Liver (tissue), 7 donors: ENCODE measurements at regions not wholly inside any gene's neighbourhood (a gene's known extent, or its start where the extent isn't known, plus 50 kb on each side); places are given as distances from the start of the nearest gene placed in this dataset.

Source experiments
- DNase-seq: peaks from one replicate; pipeline ENCODE4 v3.0.0-alpha.2; 2017; ENCODE audit warnings: low spot score
- H3K27ac ChIP-seq, 2 donors: one replicate each; pipeline ENCODE4 v1.7.0; 2013; ENCODE audit warnings: inconsistent platforms in 2 of 2, low read length in 2 of 2, control low read depth in 1 of 2, low read depth in 1 of 2, mild to moderate bottlenecking in 1 of 2
- H3K27me3 ChIP-seq, 4 donors: one replicate each; pipeline versions ENCODE4 v1.6.1 to v1.7.0; 2013; ENCODE audit warnings: low read length in 3 of 4, inconsistent platforms in 1 of 4, mild to moderate bottlenecking in 1 of 4, moderate library complexity in 1 of 4; ENCODE audit not compliant: control insufficient read depth in 4 of 4, insufficient read depth in 4 of 4
- H3K36me3 ChIP-seq, 4 donors: one replicate each; pipeline versions ENCODE4 v1.6.1 to v1.7.0; 2013; ENCODE audit warnings: low read length in 3 of 4, mild to moderate bottlenecking in 3 of 4, low read depth in 1 of 4, moderate library complexity in 1 of 4; ENCODE audit not compliant: control insufficient read depth in 4 of 4, insufficient read depth in 3 of 4
- H3K4me1 ChIP-seq, 4 donors: one replicate each; pipeline versions ENCODE4 v1.6.1 to v1.7.0; 2013; ENCODE audit warnings: low read length in 3 of 4, mild to moderate bottlenecking in 3 of 4, moderate library complexity in 1 of 4; ENCODE audit not compliant: control insufficient read depth in 4 of 4, insufficient read depth in 4 of 4
- H3K4me3 ChIP-seq, 3 donors: one replicate each; pipeline versions ENCODE4 v1.6.1 to v1.7.0; 2013; ENCODE audit warnings: low read length in 3 of 3, control low read depth in 1 of 3, low read depth in 1 of 3, mild to moderate bottlenecking in 1 of 3
- H3K9ac ChIP-seq, 2 donors: one replicate each; pipeline ENCODE4 v1.7.0; 2013; ENCODE audit warnings: low read length in 2 of 2, mild to moderate bottlenecking in 2 of 2, moderate library complexity in 2 of 2, control low read depth in 1 of 2, low read depth in 1 of 2
- H3K9me3 ChIP-seq, 4 donors: one replicate each; pipeline versions ENCODE4 v1.6.1 to v1.7.0; 2013; ENCODE audit warnings: low read length in 3 of 4; ENCODE audit not compliant: control insufficient read depth in 4 of 4
- FOXA1 ChIP-seq: IDR thresholded peaks from 2 replicates; pipeline ENCODE4 v1.6.1; 2016; ENCODE audit warnings: antibody characterized with exemption
- FOXA2 ChIP-seq: IDR thresholded peaks from 2 replicates; pipeline ENCODE4 v1.6.1; 2016; ENCODE audit warnings: antibody characterized with exemption
- GABPA ChIP-seq, 2 donors: IDR thresholded peaks in 1 of 2; conservative IDR thresholded peaks in 1 of 2; 2 replicates each; pipeline ENCODE4 v1.6.1; 2016; ENCODE audit warnings: antibody characterized with exemption in 2 of 2, mild to moderate bottlenecking in 1 of 2, moderate library complexity in 1 of 2
- HNF4A ChIP-seq, 2 donors: conservative IDR thresholded peaks; 2 replicates each; pipeline ENCODE4 v1.6.1; 2016; ENCODE audit warnings: antibody characterized with exemption in 2 of 2, mild to moderate bottlenecking in 2 of 2
- HNF4G ChIP-seq: IDR thresholded peaks from 2 replicates; pipeline ENCODE4 v1.6.1; 2016; ENCODE audit warnings: antibody characterized with exemption
- NR2F2 ChIP-seq: IDR thresholded peaks from 2 replicates; pipeline ENCODE4 v1.6.1; 2016; ENCODE audit warnings: antibody characterized with exemption
- RAD21 ChIP-seq, 2 donors: IDR thresholded peaks; 2 replicates each; pipeline ENCODE4 v1.6.1; 2016; ENCODE audit warnings: antibody characterized with exemption in 2 of 2, mild to moderate bottlenecking in 2 of 2
- RXRA ChIP-seq, 2 donors: IDR thresholded peaks; 2 replicates each; pipeline ENCODE4 v1.6.1; 2017 to 2018; ENCODE audit warnings: antibody characterized with exemption in 2 of 2, mild to moderate bottlenecking in 1 of 2
- SP1 ChIP-seq: IDR thresholded peaks from 2 replicates; pipeline ENCODE4 v1.6.1; 2018; ENCODE audit warnings: antibody characterized with exemption, mild to moderate bottlenecking
- TAF1 ChIP-seq: conservative IDR thresholded peaks from 2 replicates; pipeline ENCODE4 v1.6.1; 2016; ENCODE audit warnings: antibody characterized with exemption, mild to moderate bottlenecking
- YY1 ChIP-seq: IDR thresholded peaks from 2 replicates; pipeline ENCODE4 v1.6.1; 2016; ENCODE audit warnings: antibody characterized with exemption, mild to moderate bottlenecking
- WGBS: extraction: QIAGEN DNeasy Blood & Tissue Kit; methylation state at CpG from one replicate; pipeline ENCODE4 v1.1.7; 2013; 5-methylcytosine and 5-hydroxymethylcytosine counted together
- TF ChIP-seq, protein P1 (sequence below): IDR thresholded peaks from 2 replicates; pipeline ENCODE4 v1.6.1; 2016; ENCODE audit warnings: antibody characterized with exemption
- TF ChIP-seq, protein P2 (sequence below): IDR thresholded peaks from 2 replicates; pipeline ENCODE4 v1.6.1; 2016; ENCODE audit warnings: antibody characterized with exemption
- TF ChIP-seq, protein P3 (sequence below): IDR thresholded peaks from 2 replicates; pipeline ENCODE4 v1.6.1; 2016; ENCODE audit warnings: antibody characterized with exemption
- donor health status: healthy.
- donor health status: healthy.
- donor health status: healthy.
- donor health status: healthy.

DNA sequence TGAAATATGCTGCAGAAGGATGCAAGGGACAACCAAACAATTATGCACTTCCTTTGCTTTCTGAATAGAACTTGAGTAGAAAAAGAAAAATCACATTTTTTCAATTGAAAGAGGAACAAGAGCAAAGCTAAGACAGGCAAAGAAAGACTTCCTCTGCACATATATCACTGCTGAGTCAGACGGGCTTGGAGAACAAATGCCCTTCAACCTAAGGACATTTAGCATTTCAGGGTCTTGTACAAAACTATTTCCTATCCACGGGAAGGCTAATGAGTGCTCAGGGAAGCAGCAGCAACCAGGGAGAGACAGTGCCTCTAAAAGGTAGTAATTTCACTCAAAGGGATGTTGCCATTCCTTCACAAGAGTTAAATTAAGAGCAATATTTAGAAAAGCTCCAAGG, 570.0 kb upstream of the GCFC2 start:
- Histone ChIP-seq H3K9ac (no peak overlapping the region), H3K27ac (no peak overlapping the region), H3K27me3 (peaks cover 0 to 3% (median 0%) of the 10 kb centered on the region in 4 donors), H3K4me1 (no peaks in the 10 kb centered on the region), H3K4me3 (no peak overlapping the region), H3K9me3 (no peaks in the 10 kb centered on the region), H3K36me3 (no peaks in the 10 kb centered on the region)
- 34% methylated on average over 2 of the region's 2 CpGs for WGBS
- no peak for DNase-seq
- TF ChIP-seq RXRA (IDR thresholded peaks at IDR 0.05) (no peak), GABPA (IDR thresholded peaks at IDR 0.05 in 1 of 2, conservative IDR thresholded peaks at IDR 0.05 in 1 of 2) (no peak)

DNA sequence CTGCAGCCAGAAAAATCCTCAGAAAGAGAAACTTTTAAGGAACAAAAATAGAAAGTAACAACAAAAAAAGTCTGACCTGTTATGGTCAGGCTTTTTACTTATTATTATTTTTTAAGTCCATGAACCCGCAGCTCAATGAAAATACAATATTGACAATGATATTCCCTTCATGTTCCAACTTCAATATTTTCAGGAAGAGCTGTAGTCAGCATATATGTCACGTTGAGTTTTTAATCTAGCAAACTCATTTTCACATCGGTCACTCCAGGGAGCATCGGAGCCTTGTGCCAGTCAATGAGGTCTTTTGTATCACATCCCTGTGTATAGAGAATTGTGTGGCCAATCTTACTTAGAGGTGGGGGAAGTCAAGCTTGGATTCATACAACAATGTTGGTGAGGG, 568.4 kb upstream of the GCFC2 start:
- no peaks in the 10 kb centered on the region for H3K4me1 ChIP-seq
- H3K9ac ChIP-seq, result no peak overlapping the region
- TF ChIP-seq RXRA (IDR thresholded peaks at IDR 0.05) (no peak), FOXA2 (no peak), RAD21 (IDR thresholded peaks at IDR 0.05) (no peak), SP1 (no peak), TAF1 (no peak), HNF4G (no peak)
- H3K27ac ChIP-seq, result no peak overlapping the region
- H3K4me3 ChIP-seq, result no peak overlapping the region
- H3K9me3 ChIP-seq, result no peaks in the 10 kb centered on the region
- no peaks in the 10 kb centered on the region for H3K36me3 ChIP-seq
- 62% methylated on average over 4 of the region's 4 CpGs for WGBS
- DNase-seq, result no peak
- peaks cover 0 to 3% (median 0%) of the 10 kb centered on the region in 4 donors for H3K27me3 ChIP-seq

DNA sequence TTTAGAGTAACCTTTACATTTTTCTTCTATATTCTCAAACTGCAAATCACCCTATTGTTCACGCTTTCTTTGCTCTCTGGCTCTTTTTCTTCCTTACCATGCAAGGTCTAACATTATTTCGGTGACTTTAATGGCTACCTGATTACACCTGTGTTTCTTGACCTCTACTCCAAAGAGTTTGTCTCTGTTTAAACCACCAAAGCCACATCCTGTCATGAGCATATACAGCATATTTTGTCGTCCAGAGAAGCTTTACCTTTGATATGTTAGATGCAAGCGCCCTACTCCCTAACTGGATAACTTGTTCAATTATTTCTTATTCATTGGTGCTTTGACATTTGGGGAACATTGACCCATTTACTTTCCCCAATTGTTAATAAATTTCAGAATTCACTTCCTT, 565.1 kb upstream of the GCFC2 start:
- H3K9me3 ChIP-seq, result no peaks in the 10 kb centered on the region
- no peak overlapping the region for H3K27ac ChIP-seq
- H3K27me3 ChIP-seq, result no peaks in the 10 kb centered on the region
- WGBS, result 83% methylated on average over 4 of the region's 4 CpGs
- no peaks in the 10 kb centered on the region for H3K4me1 ChIP-seq
- TF ChIP-seq NR2F2 (no peak), HNF4A (conservative IDR thresholded peaks at IDR 0.05) (no peak), FOXA1 (no peak), RAD21 (IDR thresholded peaks at IDR 0.05) (no peak), GABPA (IDR thresholded peaks at IDR 0.05 in 1 of 2, conservative IDR thresholded peaks at IDR 0.05 in 1 of 2) (no peak), YY1 (no peak), HNF4G (no peak)
- TF ChIP-seq, protein P1, sequence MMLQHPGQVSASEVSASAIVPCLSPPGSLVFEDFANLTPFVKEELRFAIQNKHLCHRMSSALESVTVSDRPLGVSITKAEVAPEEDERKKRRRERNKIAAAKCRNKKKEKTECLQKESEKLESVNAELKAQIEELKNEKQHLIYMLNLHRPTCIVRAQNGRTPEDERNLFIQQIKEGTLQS, result no peak
- TF ChIP-seq, protein P2, sequence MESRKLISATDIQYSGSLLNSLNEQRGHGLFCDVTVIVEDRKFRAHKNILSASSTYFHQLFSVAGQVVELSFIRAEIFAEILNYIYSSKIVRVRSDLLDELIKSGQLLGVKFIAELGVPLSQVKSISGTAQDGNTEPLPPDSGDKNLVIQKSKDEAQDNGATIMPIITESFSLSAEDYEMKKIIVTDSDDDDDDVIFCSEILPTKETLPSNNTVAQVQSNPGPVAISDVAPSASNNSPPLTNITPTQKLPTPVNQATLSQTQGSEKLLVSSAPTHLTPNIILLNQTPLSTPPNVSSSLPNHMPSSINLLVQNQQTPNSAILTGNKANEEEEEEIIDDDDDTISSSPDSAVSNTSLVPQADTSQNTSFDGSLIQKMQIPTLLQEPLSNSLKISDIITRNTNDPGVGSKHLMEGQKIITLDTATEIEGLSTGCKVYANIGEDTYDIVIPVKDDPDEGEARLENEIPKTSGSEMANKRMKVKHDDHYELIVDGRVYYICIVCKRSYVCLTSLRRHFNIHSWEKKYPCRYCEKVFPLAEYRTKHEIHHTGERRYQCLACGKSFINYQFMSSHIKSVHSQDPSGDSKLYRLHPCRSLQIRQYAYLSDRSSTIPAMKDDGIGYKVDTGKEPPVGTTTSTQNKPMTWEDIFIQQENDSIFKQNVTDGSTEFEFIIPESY, result no peak
- TF ChIP-seq, protein P3, sequence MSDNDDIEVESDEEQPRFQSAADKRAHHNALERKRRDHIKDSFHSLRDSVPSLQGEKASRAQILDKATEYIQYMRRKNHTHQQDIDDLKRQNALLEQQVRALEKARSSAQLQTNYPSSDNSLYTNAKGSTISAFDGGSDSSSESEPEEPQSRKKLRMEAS, result no peak
- no peaks in the 10 kb centered on the region for H3K36me3 ChIP-seq
- no peak overlapping the region for H3K9ac ChIP-seq
- no peak overlapping the region for H3K4me3 ChIP-seq
- no peak for DNase-seq
